Endometrial microvascular endothelial cells (primary cell): ENCODE measurements at regions not wholly inside any gene's neighbourhood (a gene's known extent, or its start where the extent isn't known, plus 50 kb on each side); places are given as distances from the start of the nearest gene placed in this dataset.

Source experiments
- in situ Hi-C: cut with HindIII; loops from 2 replicates; pipeline ENCODE4 v1.10.0; 2017; ENCODE audit warnings: low sequenced_read_pairs, low pct_unique_long_range_greater_than_20kb; ENCODE audit errors: inconsistent ontology term

DNA sequence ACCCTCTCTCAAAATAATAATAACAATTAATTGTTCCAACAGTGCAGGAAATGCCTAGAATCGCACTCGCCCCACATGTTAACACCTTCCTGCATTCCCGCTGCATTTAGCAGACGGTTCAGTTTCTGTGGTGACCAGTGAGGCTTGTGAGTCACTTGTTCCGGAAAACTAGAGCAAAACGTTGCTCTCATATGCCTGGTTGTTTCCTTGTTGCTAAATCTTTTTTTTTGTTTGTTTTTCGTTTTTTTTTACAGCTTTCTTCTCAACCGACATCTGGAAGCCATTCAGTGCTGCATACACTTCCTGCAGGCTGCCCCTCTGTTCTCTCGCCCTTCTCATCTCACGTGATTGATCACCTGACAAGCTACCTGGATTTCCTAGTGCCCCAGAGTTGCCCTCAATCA, 56.9 kb upstream of the TMPRSS2 start:
- in situ Hi-C loops, result no loop called here

DNA sequence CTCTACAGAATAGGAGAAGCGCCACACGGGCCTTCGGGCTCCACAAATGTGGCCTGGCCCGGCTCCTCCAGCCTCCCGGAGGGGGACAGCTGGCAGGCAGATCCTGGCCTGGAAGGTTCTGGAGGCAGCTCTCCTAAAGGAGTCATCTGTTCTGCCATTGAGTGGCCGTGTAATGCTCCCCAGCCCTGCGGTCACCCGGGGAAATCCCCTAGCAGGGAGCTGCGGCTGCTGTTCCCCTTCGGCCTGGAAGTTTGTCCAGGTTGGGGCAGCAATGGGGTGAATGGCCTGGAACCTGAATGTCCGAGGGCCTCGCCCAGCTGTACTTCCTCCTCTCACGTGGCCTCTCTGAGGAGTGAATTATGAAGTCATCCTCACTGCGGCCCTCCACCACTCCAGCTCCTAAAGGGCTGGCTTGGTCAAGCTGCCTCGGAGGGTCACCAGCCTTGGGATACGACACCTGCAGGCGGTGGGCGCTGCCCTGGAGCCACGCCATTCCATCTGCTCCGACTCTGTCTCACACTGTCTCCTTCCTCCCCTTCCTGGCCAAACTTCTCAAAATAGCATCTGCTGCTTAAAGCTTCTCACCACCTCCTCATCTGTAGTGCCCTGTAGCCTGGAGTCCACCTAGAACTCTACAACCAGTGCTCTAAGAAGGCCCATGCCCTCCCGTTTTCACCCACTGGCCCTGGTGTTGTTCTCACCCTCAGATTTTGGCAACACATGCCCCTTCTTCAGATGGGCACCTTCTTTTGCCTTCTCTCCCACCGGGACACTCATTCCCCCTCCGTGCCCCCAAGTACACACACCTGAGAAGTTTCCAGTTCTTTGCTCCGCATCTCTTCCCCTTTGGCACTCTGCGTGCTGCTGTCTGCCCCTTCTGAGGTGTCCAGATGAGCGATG, 54.4 kb upstream of the TMPRSS2 start:
- in situ Hi-C loops, result no loop called here

DNA sequence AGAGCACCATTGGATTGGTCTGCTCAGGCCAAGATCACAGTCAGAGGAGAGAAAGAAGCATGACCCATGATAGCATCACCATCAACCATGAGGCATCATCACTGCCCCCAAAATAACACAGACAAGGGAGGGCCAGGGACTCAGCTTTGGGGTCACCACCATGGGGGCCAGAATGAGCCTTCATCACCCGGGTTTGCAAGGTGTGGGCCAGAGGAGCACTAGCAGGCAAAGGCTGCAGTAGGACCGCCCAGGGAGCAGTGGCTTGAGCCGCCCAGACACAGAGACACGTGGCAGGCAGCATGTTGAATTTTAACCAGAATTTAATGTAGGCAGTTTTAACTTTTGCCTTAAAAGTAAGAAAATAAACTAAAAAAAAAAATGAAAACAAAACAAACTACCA, 53.7 kb upstream of the TMPRSS2 start:
- in situ Hi-C loops, result no loop called here

DNA sequence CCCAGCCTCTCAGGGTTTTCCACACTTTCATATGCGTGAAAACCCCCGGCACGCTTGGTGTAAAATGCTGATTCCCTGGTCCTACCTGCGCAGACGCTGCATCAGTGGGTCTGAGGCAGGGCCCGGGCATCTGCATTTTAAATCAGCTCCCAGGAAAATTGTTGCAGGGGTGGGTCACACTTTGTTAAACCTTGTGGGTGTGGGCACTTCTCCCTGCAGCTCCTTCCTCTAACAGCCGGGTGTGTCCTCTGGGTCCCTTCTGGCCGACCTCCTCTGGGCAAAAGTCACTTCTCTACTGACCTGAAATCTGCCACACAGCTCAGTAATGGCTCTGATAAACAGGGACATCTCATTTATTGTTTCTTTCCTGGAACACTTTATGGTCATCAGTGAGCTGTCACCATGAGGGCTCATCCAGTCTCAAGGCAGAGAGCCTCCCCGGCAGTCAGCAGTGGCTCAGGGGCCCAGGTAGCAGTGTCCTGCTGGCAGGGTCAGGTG, 52.8 kb upstream of the TMPRSS2 start:
- in situ Hi-C loops, result no loop called here

DNA sequence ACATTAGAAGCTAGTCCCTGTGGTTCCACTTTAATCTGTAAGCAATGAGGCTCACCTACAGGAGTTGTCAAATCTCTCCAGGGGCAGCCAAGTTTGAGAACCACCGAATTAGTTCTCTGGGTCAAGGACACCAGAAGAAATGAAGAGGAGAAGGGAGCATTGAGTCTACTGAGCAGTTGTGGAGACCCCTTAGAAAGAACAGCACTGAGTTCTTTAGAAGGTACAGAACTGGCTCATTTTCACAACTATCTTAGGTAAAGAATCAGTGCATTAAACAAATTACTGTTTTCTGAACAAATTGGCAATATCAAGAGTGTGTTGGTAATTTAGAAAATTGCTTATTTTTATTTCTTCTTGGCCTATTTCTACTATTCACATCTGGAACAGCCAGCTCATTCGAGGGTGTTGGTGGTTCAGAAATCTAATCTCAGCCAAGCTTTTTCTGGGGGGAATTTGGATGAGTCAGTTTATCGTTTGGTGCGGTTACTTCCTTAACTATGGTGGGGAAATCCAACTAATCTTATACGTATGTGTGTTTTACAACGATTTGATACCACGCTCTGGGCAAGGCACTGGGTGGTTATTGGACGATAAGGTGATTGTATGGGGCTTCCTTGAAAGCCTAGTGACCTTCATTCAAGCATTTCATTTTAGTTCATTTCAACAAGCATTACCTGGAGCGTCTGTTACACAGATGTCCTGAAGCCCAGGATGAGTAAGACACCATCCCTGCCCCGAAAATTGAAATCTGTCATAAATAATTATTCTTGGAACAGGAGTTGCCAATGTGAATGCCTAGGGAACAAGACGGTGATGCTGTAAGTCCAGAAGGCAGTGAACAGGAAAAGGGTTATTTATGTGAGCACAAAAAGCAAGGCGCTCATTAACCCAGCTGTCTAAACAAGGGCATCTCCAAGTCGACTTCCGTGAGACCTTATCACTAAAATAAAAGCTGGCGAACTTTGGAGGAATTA, 52.0 kb upstream of the TMPRSS2 start:
- in situ Hi-C loops, result no loop called here

DNA sequence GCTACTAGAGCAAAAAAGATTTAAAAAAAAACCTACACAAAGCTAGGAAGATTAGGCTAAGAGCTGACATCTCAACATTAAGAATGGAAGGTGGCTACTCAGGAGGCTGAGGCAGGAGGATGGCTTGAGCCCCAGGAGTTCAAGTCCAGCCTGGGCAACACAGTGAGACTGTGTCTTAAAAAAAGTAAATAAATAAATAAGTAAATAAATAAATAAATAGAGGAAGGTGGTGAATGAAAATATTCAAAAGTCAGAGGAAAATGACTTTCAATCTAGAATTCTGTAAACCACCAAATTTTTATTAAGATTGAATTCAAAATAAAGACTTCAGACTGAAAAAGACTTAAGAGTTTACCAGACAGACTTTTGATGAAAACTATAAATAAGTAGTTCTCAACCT, 50.9 kb upstream of the TMPRSS2 start:
- in situ Hi-C loops, result no loop called here

DNA sequence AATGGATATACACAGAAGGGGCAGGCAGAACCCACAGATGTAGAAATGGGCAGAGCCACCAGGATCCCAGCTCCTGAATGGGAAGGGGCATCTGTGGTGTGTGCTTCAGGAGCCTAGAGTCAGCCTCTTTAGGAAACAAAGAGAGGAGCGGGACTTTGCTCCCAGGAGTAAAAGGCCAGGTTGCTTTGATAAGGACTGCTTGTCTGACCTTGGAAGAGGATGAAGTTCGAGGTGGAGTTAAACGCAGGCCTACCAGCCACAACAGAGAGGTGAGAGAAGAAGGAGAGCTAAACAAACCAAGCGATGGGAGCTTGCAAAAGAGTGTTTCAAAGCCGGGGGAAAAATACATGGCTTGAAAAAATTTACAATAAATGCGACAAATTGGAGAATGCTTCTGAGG, 49.9 kb upstream of the TMPRSS2 start:
- in situ Hi-C loops, result no loop called here
